ENCODE measurements at regions not wholly inside any gene's neighbourhood (a gene's known extent, or its start where the extent isn't known, plus 50 kb on each side); places are given as distances from the start of the nearest gene placed in this dataset.
"Not testable (repeated sequence)": the region's sequence is repeated elsewhere in the genome, so short reads cannot be mapped to it uniquely, and the experiment has no call there.

- TF ChIP-seq REST (IDR thresholded peaks at IDR 0.05; ENCODE audit: unreplicated experiment): no peak
- no peak for TF ChIP-seq ZNF114 (CRISPR knock-in tag; IDR thresholded peaks at IDR 0.05)
- TF ChIP-seq ZNF331 (CRISPR knock-in tag; IDR thresholded peaks at IDR 0.05; ENCODE audit: low read depth): no peak
- no peak for TF ChIP-seq EZH2phosphoT487 (IDR thresholded peaks at IDR 0.05; ENCODE audit: unreplicated experiment)
- no peak for TF ChIP-seq CREB1 (CRISPR knock-in tag; IDR thresholded peaks at IDR 0.05; ENCODE audit: low read depth)
- TF ChIP-seq CTCF (conservative IDR thresholded peaks at IDR 0.05; ENCODE audit: low read depth in 2 of 2): no peak
- TF ChIP-seq, protein P1, sequence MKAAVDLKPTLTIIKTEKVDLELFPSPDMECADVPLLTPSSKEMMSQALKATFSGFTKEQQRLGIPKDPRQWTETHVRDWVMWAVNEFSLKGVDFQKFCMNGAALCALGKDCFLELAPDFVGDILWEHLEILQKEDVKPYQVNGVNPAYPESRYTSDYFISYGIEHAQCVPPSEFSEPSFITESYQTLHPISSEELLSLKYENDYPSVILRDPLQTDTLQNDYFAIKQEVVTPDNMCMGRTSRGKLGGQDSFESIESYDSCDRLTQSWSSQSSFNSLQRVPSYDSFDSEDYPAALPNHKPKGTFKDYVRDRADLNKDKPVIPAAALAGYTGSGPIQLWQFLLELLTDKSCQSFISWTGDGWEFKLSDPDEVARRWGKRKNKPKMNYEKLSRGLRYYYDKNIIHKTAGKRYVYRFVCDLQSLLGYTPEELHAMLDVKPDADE (IDR thresholded peaks at IDR 0.05): no peak
Observed at GRCh38 chr22:42184852-42185251, 54.2 kb upstream of the CYP2D6 start (continued).

DNA sequence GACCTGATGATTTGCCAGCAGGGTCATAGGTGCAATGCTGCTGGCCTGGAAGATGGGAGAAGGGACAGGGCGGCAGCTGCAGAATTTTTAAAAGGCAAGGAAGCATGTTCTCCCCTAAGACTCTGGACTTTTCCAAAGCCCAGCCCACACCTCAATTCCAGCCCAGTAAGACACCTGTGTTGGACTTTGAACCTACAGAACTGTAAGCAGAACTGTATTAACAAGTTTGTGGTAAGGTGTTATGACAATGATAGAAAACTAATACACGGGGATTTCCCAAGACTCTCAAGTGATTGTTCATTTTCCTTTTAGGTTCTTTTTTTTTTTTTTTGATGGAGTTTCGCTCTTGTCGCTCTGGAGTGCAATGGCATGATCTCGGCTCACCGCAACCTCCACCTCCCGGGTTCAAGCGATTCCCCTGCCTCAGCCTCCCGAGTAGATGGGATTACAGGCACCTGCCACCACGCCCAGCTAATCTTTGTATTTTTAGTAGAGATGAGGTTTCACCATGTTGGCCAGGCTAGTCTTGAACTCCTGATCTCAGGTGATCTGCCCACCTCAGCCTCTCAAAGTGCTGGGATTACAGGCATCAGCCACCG, 53.0 kb upstream of the CYP2D6 start:
- H3K4me2 ChIP-seq; H3K27ac Mint-ChIP-seq; H3K9me2 ChIP-seq (ENCODE audit: insufficient read depth); H3K27me3 ChIP-seq (ENCODE audit: insufficient read depth); H3K4me3 ChIP-seq; H2AFZ ChIP-seq; H3K27ac ChIP-seq (ENCODE audit: low read depth); H3K36me3 ChIP-seq (ENCODE audit: insufficient read depth); H3K4me1 ChIP-seq (ENCODE audit: insufficient read depth); DNase-seq (ENCODE audit: low spot score); H3K36me3 Mint-ChIP-seq (ENCODE audit: low read depth); H3F3A ChIP-seq (replicated peaks; ENCODE audit: low read depth); ATAC-seq; H3K9me3 Mint-ChIP-seq; H3K4me3 Mint-ChIP-seq: not testable (repeated sequence)
- H3K27me3 Mint-ChIP-seq (ENCODE audit: insufficient read depth, low read depth, poor library complexity): peaks cover 11% of the 10 kb centered on the region
- H3K4me1 Mint-ChIP-seq: peaks cover 18% of the 10 kb centered on the region
- Histone ChIP-seq H4K20me1 (replicated peaks; ENCODE audit: insufficient read depth) (peaks cover 64% of the 10 kb centered on the region), H3K79me2 (replicated peaks; ENCODE audit: insufficient read depth) (peaks cover 71% of the 10 kb centered on the region)
